GM18519 (cell line): ENCODE measurements at regions not wholly inside any gene's neighbourhood (a gene's known extent, or its start where the extent isn't known, plus 50 kb on each side); places are given as distances from the start of the nearest gene placed in this dataset.
"Not testable (repeated sequence)": the region's sequence is repeated elsewhere in the genome, so short reads cannot be mapped to it uniquely, and the experiment has no call there.

Experiments used
- ATAC-seq: cut with Tn5 transposase; IDR thresholded peaks from one replicate; pipeline ENCODE4 v1.9.1; 2021; ENCODE audit warnings: mild to moderate bottlenecking, moderate library complexity; ENCODE audit not compliant: unreplicated experiment, low FRiP score

DNA sequence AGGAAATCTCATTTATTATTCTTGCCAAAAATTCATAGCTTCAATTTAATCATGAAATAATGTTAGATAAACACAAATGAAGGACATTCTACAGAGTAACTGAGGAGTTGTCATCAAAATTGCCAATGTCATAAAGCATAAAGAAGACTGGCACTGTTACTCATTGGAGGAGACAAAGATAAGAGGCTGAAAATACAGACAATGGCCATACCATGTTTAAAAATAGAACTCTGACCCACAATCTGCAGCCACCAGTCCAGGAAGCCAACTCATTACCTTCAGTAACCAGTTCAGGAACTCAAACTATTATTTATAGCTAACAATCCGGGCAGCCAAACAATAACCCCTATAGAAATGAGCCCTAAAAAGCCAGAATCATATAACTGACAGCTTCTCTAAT, 795.6 kb downstream of the TENT5A start:
- ATAC-seq, result no peak

DNA sequence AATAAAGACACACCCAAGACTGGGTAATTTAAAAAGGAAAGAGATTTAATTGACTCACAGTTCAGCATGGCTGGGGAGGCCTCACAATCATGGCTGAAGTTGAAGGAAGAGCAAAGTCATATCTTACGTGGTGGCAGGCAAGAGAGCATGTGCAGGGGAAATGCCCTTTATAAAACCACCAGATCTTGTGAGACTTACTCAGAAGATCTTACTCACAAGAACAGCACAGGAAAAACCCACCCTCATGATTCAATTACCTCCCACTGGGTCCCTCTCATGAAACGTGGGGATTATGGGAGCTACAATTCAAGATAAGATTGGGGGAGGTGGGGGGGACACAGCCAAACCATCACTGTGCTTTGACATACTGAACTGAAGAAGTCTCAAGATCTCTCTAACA, 800.0 kb downstream of the TENT5A start:
- not testable (repeated sequence) for ATAC-seq

DNA sequence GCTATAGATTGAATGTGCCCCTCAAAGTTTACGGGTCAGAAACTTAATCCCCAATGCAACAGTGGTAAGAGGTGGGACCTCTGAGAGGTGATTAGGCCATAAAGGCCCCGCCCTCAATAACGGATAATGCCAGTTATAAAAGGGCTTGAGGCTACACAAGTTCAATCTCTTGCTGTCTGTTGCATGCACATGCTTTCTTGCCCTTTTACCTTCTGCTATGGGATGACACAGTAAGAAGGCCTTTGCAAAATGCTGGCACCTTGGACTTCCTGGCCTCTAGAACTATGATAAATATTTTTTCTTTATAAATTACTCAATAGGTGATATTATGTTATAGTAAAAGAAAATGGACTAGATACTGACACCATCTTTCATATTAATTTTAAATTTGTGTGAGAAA, 806.1 kb downstream of the TENT5A start:
- no peak for ATAC-seq

DNA sequence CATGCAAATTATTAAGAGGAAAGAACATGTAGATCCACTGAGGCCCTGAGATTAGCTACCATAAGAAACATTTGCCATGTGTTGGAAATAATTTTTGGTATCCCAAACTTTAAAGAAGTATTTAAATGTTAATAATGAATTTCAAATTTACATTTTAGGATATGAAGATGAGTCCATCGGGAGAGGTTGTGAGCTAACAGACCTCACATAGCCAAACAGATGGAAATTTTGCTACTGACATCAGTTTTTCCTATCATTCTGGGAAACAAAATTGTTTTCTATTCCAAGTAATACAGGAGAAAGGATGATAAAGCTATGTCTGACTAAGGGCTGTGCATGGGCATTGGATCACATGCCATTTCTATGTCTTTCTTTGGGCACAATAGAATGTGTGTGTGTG, 809.6 kb downstream of the TENT5A start:
- ATAC-seq, result no peak

DNA sequence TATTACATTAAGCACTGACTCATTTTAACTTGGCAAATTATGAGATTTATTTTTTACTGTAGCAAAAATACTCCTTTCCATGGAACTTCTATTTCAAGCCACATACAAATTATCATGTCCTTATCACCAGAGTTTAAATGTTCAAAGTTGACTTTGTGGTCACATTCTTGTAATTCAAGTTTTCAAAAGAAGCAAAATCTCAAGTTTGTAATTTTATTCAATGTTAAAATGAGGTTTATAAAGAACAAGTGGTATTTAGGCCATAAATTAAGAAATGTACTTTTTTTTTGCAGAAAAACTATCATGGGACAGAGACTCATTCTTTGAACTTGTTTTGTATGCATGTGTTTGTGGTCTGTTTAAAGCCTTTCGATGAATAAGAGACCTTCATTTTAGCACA, 811.5 kb downstream of the TENT5A start:
- ATAC-seq, result no peak

DNA sequence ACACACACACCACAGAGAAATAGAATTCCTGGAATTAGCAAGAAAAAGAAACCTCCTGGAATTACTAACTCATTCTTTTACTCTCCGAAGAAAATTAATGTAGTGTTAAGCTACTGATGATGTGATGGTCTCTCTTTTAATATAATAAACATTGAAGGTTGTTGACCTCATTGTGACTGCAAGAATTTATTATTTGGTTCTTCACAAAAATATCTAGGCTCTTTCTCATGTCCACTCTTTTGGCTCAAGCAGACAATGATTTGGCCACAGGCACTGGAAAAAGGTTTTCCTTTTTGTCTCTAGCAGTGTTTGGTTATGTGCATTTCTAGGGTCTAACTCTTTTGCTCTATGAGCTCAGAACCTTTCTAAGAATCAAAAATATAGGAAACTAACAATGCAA, 811.9 kb downstream of the TENT5A start:
- ATAC-seq, result no peak

DNA sequence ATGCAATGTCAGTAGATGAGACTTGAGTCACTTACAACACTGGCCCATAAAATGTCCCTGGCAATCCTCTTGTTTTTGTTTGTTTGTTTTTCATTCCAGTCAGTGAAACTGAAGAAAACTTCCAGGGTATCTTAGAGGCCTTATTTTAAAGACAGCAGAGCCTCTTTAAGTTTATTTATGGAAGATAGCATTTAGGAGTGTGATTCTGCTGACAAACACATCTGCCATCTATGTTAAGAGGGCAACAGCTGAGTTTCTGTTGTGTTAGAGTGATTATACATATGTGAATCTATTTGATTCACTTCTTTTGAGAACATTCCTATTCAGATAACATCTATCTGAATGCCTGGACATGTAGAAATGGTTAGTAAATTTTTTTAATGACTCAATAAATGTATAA, 812.6 kb downstream of the TENT5A start:
- no peak for ATAC-seq

DNA sequence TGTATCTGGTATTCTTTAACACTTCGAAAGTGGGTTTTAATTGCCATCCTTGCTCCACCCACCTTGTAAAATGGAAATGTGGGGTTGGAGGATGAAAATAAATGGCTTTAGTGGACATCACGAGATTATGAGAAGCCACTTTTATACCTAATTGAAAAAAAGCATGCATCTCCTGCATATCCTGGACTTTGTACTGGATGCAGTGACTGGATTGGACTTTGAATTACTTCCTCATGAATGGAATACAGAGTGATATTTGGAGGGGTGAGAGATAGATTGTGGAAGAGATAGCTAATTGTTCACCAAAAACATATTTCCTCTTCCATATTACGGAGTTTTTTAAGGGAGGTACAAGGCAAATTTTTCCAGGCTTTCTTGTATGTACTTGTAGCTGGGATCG, 813.0 kb downstream of the TENT5A start:
- ATAC-seq, result no peak

DNA sequence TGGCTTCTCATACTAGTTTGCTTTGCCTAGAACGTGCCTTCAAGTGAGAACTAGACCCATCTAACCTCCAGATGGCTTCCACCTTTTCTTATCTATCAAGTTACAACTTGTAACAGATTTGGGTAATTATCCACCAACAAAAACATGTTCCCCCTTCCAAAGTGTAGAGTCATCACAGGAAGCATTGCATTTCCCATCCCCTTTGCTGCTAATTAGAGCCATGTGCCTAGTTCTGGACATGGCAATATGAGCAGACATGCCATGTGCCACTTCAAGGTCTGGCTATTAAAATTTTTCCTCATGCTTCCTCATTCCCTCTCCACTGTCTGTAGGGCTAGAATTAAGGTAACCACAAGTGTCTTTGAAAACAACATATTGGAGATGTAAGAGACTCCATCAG, 814.4 kb downstream of the TENT5A start:
- no peak for ATAC-seq

DNA sequence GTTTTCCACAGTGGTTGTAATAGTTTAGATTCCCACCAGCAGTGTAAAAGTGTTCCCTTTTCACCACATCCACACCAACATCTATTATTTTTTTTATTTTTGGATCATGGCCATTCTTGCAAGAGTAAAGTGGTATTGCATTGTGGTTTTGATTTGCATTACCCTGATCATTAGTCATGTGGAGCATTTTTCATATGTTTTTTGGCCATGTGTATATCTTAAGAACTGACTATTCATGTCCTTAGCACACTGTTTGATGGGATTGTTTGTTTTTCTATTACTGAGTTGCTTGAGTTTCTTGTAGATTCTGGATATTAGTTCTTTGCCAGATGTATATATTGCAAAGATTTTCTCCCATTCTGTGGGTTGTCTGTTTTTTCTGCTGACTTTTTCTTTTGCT, 820.1 kb downstream of the TENT5A start:
- ATAC-seq, result no peak

DNA sequence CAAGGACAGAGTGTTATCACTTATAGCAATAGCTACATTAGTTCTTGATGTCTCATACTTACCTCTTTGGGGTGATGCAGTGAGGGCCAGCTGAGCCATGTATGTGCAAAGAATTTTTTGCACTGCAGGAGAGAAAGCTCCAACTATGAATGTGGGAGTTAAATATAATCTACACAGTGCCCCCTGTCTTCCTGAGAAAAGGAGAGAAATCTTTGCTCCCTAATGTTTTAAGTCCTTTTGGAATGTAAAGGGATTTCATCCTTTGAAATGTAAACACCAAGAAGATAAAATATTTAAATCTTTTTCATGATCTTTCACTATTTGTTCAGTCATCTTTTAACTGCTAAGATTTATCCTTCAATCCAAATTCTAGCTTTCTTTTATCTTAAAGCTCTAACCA, 822.1 kb downstream of the TENT5A start:
- no peak for ATAC-seq

DNA sequence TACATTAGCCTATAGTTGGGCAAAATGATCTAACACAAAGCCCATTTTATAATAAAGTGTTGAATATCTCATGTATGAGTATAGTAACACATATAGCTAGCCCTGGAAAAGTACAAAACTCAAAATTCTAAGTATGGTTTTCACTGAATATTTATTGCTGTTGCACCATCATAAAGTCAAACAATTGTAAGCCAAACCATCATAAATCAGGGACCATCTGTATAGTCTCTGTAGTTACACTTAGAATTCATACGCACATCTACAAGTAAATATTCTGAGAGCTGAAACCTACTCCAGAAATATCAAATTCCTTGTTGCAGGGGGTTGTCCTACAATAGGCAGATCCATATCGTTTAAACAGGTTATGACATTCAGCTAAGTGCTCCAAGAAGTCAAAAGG, 817.3 kb downstream of the BCKDHB start:
- no peak for ATAC-seq

DNA sequence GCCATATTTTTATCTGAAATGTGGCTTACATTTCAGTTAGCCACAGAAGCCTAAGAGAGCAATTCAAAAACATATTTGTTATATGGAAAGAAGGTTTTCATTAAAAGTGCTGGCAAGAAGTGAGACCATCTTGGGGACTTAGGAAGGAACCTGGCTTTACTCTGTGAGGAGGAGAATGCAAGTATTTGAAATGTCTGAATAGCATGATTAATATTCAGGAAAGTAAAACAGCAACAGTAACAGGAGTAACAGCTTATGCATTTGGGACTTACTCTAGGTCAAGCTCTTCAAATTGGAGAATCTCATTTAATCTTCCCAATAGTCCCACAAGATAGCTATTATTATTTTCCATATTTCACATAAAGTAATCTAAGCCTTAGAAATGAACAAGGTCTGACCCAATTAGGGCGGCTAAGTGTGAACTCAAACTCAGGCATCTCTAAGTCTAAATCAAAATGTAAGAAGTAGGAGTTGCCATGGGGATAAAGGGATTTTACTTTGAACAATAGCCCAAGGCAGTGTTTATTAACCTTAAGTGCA, 816.5 kb downstream of the BCKDHB start:
- no peak for ATAC-seq

DNA sequence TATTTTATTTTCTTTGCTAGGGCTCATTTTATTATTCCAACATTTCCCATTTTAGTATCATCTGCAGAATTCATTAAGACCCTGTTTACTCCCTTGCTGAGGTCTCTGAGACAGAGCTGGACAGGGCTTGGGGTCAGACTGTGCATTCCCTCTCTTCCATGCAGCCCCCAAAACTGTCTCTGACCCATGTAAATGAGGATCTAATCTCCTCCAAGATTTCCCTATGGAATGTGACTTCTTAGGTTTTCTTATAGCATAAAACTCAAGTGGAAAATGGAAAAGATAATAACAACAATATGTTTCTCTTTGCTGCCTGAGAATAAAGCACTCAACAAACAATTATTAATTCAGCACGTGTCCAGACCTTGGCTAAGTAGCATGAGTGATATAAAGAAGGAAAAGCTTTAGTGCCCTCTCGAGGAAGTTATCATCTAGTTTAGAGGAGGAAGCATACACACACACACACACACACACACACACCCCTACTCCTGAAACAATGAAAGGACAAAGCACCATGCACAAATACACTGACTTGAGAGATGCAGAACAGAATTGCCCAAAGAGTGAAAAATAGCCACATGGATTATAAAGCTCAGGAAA, 815.5 kb downstream of the BCKDHB start:
- no peak for ATAC-seq

DNA sequence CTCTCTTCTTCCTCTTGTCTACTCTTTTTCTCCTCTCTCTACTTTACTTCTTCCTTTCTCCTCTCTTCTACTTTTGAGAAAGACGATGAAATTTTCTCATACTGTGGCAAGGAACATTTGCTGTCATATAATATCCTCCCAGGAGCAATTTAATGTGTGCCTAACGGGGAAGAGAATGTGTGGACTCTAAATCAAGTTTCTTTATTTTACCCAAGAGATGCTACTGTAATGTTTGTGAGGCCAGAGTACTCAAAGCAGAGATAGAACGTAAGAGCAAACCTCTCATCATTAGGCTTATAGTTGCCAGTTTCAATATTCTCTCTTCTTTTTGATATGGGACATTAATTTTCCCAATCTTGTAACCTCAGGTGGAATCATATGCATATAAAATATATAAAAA, 801.4 kb downstream of the BCKDHB start:
- ATAC-seq, result no peak

DNA sequence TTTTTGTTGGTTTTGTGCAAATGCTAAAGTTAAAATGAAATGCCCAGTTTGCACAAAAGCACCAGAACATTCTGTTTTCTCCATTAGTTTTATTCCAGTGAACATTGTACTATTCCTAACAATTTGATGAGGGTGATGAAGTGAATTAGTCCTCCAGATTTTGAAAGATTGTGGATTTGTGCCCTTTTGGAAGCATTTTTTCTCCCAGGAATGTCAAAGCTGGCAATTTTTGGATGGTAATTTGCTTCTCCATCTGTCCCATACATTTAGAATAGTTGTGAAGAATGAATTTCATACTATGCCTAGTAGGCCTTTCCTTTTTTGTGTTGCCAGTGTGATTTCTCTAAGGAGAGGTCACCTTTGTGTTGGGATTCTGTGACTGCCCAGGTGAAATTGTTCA, 797.2 kb downstream of the BCKDHB start:
- no peak for ATAC-seq

DNA sequence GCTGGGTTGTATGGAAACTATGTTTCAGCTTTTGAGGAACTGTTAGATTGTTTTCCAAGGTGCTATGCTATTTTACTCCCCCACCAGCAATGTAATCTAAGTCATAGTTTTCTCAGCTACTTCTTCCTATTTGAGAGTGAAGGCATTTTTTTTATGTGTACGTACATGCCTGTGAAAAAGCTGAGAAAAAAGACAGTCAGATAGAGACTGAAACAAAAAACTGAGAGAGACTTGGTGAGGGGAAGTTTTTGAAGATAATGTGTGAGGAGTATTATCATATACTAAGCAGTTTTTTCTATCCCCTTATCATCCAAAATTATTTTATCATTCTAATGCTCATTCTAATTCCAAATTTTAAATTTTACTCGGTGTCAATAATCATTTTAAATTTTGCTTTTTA, 780.0 kb downstream of the BCKDHB start:
- no peak for ATAC-seq

DNA sequence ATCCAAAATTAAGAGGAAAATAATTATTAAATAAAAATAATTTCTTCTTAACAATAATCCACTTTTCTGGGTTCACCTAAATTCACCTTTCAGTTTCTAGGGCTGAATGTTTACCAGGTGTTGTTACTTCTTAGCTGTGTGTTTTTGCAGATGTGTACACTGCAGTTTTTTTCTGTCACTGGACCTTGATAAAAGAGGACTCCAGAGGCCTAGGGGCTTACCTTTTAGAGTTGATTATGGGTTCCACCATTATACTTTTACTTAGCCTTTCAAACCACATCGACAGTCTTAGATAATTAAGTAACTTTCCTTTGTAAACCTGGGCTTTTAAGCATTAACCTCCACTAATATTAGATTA, 766.5 kb downstream of the BCKDHB start:
- ATAC-seq, result no peak

DNA sequence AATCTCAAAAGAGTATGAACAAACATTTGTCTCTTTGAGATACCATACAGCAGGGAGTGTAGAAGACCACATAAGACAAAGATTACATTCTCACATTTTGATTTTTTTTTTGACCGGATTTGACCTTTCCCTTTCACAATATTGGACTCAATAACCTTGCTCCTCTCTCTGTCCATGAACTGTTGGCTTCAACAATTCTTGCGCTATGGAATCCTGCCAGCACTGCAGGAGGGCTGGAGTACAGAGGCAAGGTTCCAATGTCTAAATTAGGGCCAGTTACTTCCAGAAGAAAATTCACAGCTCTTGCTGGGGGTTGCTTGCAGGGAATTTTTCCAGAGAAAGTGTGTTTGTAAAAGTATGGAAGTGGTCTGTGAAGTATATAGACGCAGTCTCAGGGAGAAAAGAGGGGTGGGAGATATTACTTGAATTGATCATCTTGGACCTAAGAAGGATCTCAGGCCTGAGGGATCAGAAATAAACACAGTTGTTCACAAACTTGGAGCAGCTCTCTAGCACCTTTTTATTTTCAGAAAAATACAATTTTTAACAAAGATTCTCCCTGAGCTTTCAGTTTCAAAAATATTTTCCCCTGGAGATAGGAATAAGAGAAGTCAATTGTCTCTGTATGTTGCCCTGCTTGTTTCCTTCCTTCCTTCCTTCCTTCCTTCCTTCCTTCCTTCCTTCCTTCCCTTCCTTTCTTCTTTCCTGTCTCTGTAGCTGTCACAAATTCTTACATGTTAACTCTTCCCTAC, 765.9 kb downstream of the BCKDHB start:
- ATAC-seq, result no peak

DNA sequence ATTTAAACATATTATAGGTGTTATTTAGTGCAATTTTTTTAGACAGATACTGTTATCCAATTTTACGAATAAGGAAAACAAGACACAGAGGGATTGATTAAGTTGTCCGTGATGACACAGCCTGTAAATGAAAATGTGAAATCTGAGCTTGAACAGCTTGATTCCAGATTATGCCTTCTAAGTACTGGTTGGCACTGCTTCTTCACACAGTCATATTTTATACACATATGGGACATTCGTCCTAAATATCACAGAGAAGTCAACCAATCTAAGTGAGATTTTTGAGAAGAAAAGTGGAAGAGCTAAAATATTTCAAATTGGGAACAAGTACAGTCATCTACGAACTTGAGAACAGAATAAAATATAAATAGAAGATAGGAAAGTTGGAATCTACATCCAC, 756.3 kb downstream of the BCKDHB start:
- ATAC-seq, result no peak

DNA sequence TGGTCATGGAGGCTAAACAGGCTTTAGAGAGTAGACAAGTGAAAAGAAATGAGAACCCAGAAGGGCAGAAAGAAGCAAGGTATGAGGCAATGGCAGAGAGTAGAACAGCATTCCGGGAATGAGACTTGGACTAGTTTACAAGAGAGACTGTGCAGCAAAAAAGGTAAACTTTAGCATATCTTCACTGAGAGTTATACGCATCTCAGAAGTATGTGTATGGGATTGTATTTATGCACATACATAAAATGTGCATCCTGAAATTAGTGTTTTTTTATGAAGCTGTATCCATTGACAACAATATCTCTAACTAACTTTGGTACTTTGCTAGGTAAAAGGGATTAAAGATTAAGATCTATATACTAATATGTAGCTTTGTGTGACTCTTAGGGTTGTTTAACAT, 753.6 kb downstream of the BCKDHB start:
- ATAC-seq, result no peak

DNA sequence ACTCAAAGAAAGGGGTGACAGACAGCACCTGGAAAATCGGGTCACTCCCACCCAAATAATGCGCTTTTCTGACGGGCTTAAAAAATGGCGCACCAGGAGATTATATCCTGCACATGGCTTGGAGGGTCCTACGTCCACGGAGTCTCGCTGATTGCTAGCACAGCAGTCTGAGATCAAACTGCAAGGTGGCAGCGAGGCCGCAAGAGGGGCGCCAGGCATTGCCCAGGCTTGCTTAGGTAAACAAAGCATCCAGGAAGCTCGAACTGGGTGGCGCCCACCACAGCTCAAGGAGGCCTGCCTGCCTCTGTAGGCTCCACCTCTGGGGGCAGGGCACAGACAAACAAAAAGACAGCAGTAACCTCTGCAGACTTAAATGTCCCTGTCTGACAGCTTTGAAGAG, 741.5 kb downstream of the BCKDHB start:
- not testable (repeated sequence) for ATAC-seq
